LNCAP (cell line): ENCODE measurements at regions not wholly inside any gene's neighbourhood (a gene's known extent, or its start where the extent isn't known, plus 50 kb on each side); places are given as distances from the start of the nearest gene placed in this dataset.

Experiments used
- TF ChIP-seq, protein P1 (sequence below): fragments of 450-650 bp; IDR thresholded peaks from 2 replicates; pipeline ENCODE4 v1.5.1; 2017; ENCODE audit warnings: mild to moderate bottlenecking

DNA sequence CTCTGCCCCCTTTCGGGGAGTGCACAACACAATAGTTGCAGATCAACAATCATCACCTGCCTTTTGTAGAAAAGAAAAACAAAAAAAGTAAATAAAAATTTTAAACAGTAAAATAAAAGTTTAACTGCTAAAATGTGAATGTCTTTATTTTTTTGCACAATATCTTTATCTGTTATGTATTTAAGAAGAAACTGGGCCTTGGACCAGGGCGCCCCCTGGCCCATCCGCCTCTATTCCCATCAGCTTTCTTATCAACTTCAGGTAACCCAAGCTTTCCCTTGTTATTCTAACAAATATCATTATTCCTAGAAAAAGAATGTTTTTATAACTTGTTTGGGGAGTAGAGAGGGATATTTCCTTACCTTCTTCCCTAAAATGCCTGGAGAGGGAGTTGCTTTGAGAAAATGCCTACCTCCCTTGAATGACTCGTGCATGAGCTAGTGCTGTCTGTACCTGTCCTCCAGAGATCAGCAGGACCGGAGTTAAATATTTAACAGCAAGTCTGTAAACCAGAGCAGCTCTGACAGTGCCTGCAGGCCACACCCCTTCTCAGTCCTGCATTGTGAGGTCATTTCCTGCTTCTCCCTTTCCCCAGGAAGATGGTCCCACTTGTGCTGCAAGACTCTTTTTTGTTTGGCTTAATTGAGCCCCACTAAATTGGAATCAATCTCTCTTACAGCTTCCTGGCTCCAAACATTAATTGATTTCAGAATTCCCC lies 192.8 kb upstream of the RGS6 start:
- TF ChIP-seq, protein P1, sequence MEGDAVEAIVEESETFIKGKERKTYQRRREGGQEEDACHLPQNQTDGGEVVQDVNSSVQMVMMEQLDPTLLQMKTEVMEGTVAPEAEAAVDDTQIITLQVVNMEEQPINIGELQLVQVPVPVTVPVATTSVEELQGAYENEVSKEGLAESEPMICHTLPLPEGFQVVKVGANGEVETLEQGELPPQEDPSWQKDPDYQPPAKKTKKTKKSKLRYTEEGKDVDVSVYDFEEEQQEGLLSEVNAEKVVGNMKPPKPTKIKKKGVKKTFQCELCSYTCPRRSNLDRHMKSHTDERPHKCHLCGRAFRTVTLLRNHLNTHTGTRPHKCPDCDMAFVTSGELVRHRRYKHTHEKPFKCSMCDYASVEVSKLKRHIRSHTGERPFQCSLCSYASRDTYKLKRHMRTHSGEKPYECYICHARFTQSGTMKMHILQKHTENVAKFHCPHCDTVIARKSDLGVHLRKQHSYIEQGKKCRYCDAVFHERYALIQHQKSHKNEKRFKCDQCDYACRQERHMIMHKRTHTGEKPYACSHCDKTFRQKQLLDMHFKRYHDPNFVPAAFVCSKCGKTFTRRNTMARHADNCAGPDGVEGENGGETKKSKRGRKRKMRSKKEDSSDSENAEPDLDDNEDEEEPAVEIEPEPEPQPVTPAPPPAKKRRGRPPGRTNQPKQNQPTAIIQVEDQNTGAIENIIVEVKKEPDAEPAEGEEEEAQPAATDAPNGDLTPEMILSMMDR: peak; percentile 22; the same call in 1 of the 2 replicates

DNA sequence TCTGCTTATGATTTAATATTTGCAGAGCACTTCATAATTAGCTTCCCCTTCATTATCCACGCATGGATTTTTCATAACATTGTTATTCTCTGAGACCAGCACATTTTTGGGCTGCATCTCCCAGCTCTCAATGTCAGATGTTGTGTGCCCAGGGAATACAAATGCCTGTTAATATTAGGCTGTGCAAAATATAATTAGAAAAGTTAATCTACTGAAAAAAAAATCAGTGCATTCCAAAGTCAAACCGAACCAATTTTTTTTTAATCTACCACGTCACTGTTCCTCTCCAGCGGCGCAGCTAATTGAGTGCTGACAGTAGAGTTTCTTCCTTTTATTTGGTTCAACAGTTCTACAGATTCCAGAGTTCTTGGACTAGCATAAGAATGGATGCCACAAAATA lies 191.0 kb upstream of the RGS6 start:
- TF ChIP-seq, protein P1: no peak

DNA sequence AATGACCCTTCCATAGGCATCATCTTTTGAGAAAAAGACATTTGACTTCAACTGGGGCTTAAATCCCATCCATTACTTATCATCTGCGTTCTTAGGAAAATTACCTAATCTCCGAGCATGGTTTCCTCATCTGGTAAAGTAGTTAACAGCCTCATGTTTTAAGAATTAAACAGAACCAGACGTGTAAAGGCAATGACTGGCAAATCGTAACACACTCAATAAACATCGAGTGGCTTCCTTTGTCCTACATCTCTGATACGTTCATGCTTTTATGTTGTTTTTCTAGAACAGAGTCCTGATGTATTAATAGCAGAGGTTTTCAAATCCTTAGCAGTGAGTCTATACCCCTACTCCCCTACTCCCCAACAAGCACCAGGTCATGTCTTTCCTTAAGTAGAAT lies 189.7 kb upstream of the RGS6 start:
- TF ChIP-seq, protein P1: no peak

DNA sequence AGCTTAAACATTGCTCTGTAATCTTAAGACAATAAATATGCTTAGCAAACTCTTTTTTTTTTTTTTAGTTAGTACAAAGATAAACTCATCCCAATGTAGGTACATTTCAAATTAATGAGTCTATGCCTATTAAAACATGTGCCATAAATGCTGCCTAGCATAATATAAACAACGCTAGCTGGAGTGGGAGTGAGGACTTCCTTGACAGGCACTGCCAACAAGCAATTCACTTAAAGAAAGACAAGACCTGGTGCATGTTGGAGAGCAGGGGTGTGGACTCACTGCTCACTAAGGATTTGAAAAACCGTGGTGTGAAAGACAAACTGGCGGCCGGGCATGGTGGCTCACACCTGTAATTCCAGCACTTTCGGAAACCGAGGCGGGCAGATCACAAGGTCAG lies 187.2 kb upstream of the RGS6 start:
- TF ChIP-seq, protein P1: no peak

DNA sequence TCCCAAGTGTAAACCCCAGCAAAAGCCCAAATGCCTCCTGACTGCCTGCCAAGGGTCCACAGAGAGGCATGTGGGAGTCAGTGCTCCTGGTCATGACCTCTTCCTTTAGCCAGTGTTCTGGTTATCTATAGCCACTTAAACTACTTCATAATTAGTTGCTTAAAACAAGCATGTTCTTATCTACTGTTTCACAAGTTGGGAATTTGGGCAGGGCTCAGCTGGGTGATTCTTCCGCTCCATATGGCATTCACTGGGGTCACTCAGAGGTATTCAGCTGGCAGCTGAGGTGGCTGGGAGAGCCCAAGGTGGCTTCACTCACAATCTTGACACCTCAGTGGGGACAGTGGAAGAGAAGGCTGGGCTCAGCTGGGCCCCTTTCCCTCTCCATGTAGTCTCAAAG lies 184.0 kb upstream of the RGS6 start:
- TF ChIP-seq, protein P1: no peak

DNA sequence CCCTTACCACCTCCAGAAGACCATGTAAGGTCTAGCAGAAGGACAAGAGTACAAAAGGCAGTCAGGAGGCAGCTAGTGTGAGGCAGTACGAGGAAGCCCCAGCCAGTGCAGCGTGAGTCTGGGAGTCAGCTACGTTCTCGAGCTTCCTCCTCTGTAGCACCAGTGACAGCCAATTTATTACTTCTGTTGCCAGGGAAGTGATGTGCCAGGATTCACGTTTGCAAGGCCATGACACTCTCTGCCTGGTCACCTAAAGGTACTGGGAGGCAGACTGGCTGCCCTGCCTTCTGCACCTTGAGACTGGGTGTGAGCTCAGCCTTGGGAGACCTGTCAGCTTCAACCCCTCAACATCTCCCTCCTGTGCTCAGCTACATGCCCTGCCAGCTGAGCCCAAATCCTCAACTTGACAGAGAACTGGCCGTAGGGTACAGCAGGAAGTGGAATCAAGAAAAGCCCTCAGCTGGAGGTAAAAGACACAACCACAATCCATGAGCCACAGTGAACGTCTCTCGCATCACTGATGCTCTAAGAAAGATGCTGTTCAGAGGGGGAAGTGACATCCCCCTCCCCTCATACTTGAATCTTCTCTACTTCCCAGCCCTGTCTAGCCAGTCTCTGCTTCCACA lies 182.5 kb upstream of the RGS6 start:
- TF ChIP-seq, protein P1: no peak

DNA sequence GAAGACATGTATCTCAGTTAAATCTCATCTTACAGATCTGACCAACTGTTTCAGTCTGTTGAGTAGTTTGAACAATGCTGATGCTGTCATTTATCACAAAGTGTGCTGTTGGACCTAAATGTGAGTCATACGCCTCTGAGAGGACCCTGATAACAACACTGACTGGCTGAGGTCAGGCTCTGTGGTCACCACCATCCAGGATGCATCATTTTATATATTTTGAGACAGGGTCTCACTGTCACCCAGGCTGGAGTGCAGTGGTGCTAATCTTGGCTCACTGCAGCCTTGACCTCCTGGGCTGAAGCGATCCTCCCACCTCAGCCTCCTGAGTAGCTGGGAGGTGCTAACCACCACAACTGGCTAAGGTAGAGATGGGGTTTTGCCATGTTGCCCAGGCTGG lies 181.0 kb upstream of the RGS6 start:
- TF ChIP-seq, protein P1: no peak
